Adrenal gland (tissue), 5 donors: ENCODE measurements at regions not wholly inside any gene's neighbourhood (a gene's known extent, or its start where the extent isn't known, plus 50 kb on each side); places are given as distances from the start of the nearest gene placed in this dataset.
A peak's percentile ranks its signal among the peaks of the same experiment; 100 is the strongest.

Experiments used
- CTCF ChIP-seq, 6 experiments: fragments of 450-650 bp in 4 of 6; fragments of 200-600 bp in 2 of 6; sonication (generic) in 1 of 6; IDR thresholded peaks; 1 replicate in 5 of 6; 2 replicates in 1 of 6; pipeline versions ENCODE4 v1.5.1 to v1.8.0; 2016 to 2021; ENCODE audit warnings: antibody characterized with exemption in 6 of 6, mild to moderate bottlenecking in 2 of 6, moderate library complexity in 1 of 6
- POLR2A ChIP-seq, 2 donors: fragments of 450-650 bp; IDR thresholded peaks; one replicate each; pipeline ENCODE4 v1.6.1; 2017; ENCODE audit warnings: antibody characterized with exemption in 2 of 2, mild to moderate bottlenecking in 2 of 2, moderate library complexity in 1 of 2
- donor health status: DM: no; HTN: no; CAD: no.

- TF ChIP-seq CTCF (IDR thresholded peaks at IDR 0.05), result peak; percentile 32 to 69 (median 54)
- no peak for TF ChIP-seq POLR2A (IDR thresholded peaks at IDR 0.05)
Observed at GRCh38 chr18:70489986-70490933, 201.4 kb downstream of the SOCS6 start.
